Fibroblast of skin of right quadriceps (primary cell): ENCODE measurements at regions not wholly inside any gene's neighbourhood (a gene's known extent, or its start where the extent isn't known, plus 50 kb on each side); places are given as distances from the start of the nearest gene placed in this dataset.

Source experiments
- DNase-seq: peaks from one replicate; pipeline ENCODE4 v3.0.0-alpha.2; 2013

- DNase-seq, result no peak
Observed at GRCh38 chr11:119520400-119520799, 97.4 kb upstream of the THY1 start.

GRCh38 chr11:119519796-119520195 lies 96.8 kb upstream of the THY1 start:
- DNase-seq, result no peak

GRCh38 chr11:119518746-119519730 lies 96.1 kb upstream of the THY1 start:
- peak; percentile 43 for DNase-seq

GRCh38 chr11:119515771-119516400 lies 92.9 kb upstream of the THY1 start:
- DNase-seq, result no peak

GRCh38 chr11:119513806-119514170 lies 90.8 kb upstream of the THY1 start:
- DNase-seq, result no peak

- no peak for DNase-seq
Observed at GRCh38 chr11:119513131-119513805, 90.3 kb upstream of the THY1 start.

GRCh38 chr11:119512369-119512768 lies 89.4 kb upstream of the THY1 start:
- DNase-seq, result no peak

GRCh38 chr11:119511614-119512306 lies 88.8 kb upstream of the THY1 start:
- DNase-seq, result no peak

- DNase-seq, result peak; percentile 91
Observed at GRCh38 chr11:119509969-119510401, 87.0 kb upstream of the THY1 start.

- DNase-seq, result peak; percentile 68
Observed at GRCh38 chr11:119509282-119509841, 86.4 kb upstream of the THY1 start.

GRCh38 chr11:119506436-119506835 lies 83.5 kb upstream of the THY1 start:
- no peak for DNase-seq

- DNase-seq, result peak; percentile 37
Observed at GRCh38 chr11:119505861-119506260, 82.9 kb upstream of the THY1 start.

- no peak for DNase-seq
Observed at GRCh38 chr11:119505071-119505470, 82.1 kb upstream of the THY1 start.

GRCh38 chr11:119504371-119504770 lies 81.4 kb upstream of the THY1 start:
- DNase-seq, result no peak

GRCh38 chr11:119501777-119502405 lies 78.9 kb upstream of the THY1 start:
- no peak for DNase-seq

- no peak for DNase-seq
Observed at GRCh38 chr11:119497717-119498116, 74.7 kb upstream of the THY1 start.

- DNase-seq, result no peak
Observed at GRCh38 chr11:119496997-119497396, 74.0 kb upstream of the THY1 start.

- DNase-seq, result peak; percentile 78
Observed at GRCh38 chr11:119496469-119496868, 73.5 kb upstream of the THY1 start.

GRCh38 chr11:119493712-119494111 lies 70.7 kb upstream of the THY1 start:
- peak; percentile 37 for DNase-seq

- no peak for DNase-seq
Observed at GRCh38 chr11:119491753-119492510, 69.0 kb upstream of the THY1 start.
